ENCODE measurements at regions not wholly inside any gene's neighbourhood (a gene's known extent, or its start where the extent isn't known, plus 50 kb on each side); places are given as distances from the start of the nearest gene placed in this dataset.

DNA sequence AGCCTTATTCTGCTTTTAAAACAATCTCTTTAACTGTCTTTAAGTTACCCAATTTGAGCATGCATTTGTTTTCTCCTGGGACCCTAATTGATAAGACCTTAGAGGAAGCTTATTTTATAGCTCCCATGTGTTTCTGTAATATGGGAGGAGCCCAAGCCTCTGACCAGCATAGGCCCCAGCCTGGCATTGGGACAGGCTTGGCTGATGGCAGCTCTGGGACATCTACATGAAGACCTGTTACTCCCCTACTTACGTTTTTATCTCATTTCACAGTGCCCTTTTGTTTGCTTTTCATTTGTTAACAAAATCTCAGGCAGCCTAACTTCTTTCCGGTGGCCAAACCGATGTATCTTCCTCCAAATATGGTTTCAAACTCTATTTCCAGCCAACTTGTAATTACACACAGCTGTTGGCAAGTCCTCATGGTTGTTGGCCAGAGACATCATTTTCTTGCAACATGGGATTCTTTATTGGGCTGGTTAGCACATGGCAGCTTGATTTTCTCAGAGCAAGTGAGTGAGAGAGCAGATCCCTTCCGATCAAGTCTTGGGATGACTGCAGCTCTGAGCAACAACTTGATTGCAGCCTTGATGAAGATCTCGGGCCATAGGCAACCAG lies 1117.5 kb downstream of the AACS start:
- DNase-seq: no peak
- Histone ChIP-seq H4K20me1 (ENCODE audit: control insufficient read depth, insufficient read depth, low read length, poor library complexity, severe bottlenecking) (no peaks in the 10 kb centered on the region), H3K9ac (ENCODE audit: low read length) (no peak overlapping the region), H3K36me3 (replicated peaks in 1 of 2; ENCODE audit: control extremely low read depth in 1 of 2, control insufficient read depth in 1 of 2, extremely low read depth in 1 of 2, insufficient read depth in 2 of 2, low read length in 1 of 2) (no peaks in the 10 kb centered on the region), H3K9me3 (ENCODE audit: control extremely low read depth in 1 of 3, control insufficient read depth in 2 of 3, insufficient read depth in 1 of 3, low read length in 2 of 3) (peaks cover 0 to 6% (median 0%) of the 10 kb centered on the region in 3 donors), H2AFZ (ENCODE audit: insufficient read depth, low read depth, low read length, poor library complexity, severe bottlenecking) (no peak overlapping the region), H3K4me3 (ENCODE audit: control extremely low read depth in 1 of 5, extremely low read depth in 1 of 5, insufficient read depth in 1 of 5, low read depth in 2 of 5, low read length in 4 of 5) (no peak overlapping the region), H3K27ac (ENCODE audit: low read length in 2 of 2) (no peak overlapping the region), H3K27me3 (replicated peaks in 1 of 4; ENCODE audit: control extremely low read depth in 1 of 4, control insufficient read depth in 3 of 4, insufficient read depth in 4 of 4, low read length in 3 of 4) (no peaks in the 10 kb centered on the region), H3K4me1 (ENCODE audit: control insufficient read depth in 2 of 2, insufficient read depth in 2 of 2, low read length in 2 of 2) (no peaks in the 10 kb centered on the region), H3K79me2 (ENCODE audit: control insufficient read depth, insufficient read depth, low read length) (no peaks in the 10 kb centered on the region), H3K4me2 (replicated peaks; ENCODE audit: low read depth, low read length, poor library complexity, severe bottlenecking) (no peak overlapping the region)
- no peak overlapping the region for H3K4me3 Mint-ChIP-seq
- peaks cover 3% of the 10 kb centered on the region for H3K9me3 Mint-ChIP-seq (ENCODE audit: insufficient read depth)
- no peak overlapping the region for H3K27ac Mint-ChIP-seq
- H3K4me1 Mint-ChIP-seq: no peaks in the 10 kb centered on the region
- POLR2A ChIA-PET: no interaction called here
- CTCF ChIA-PET: interaction anchor here (0.6 kb wide), 1 partner anchor 666 kb away, joined by 3 read pairs; no protein-coding TSS in a partner anchor
- ATAC-seq (ENCODE audit: low read depth): no peak
- TF ChIP-seq EZH2 (IDR thresholded peaks at IDR 0.05; ENCODE audit: borderline replicate concordance, insufficient read depth, low read depth, low read length, poor library complexity, severe bottlenecking): no peak
- TF ChIP-seq, protein P1, sequence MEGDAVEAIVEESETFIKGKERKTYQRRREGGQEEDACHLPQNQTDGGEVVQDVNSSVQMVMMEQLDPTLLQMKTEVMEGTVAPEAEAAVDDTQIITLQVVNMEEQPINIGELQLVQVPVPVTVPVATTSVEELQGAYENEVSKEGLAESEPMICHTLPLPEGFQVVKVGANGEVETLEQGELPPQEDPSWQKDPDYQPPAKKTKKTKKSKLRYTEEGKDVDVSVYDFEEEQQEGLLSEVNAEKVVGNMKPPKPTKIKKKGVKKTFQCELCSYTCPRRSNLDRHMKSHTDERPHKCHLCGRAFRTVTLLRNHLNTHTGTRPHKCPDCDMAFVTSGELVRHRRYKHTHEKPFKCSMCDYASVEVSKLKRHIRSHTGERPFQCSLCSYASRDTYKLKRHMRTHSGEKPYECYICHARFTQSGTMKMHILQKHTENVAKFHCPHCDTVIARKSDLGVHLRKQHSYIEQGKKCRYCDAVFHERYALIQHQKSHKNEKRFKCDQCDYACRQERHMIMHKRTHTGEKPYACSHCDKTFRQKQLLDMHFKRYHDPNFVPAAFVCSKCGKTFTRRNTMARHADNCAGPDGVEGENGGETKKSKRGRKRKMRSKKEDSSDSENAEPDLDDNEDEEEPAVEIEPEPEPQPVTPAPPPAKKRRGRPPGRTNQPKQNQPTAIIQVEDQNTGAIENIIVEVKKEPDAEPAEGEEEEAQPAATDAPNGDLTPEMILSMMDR (IDR thresholded peaks at IDR 0.05): no peak
- WGBS (ENCODE audit: insufficient coverage): 93% methylated on average over 5 of the region's 5 CpGs
- intact Hi-C loops (cut with micrococcal nuclease): no loop called here
- no peaks in the 10 kb centered on the region for H3K27me3 Mint-ChIP-seq

DNA sequence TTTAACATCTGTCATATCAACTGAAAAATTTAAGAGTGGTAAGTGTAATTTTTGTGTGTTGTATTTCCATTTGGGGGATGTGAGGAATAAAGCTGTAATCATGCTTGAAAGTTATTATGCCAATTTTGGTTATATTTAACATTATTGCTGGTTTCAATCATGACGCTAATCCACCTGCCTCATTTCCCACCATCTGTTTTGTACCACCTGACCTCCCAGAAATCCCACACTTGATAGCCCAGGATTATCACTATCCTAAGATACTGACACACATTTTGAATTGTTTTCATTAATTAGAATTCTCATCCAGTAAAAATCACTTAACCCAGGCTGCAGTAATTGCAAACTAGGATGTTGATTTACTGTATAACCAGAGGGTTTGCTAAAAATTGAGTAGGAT lies 1119.8 kb downstream of the AACS start:
- ChIA-PET CTCF (no interaction called here), POLR2A (no interaction called here)
- H3K4me3 Mint-ChIP-seq: no peak overlapping the region
- no peaks in the 10 kb centered on the region for H3K27me3 ChIP-seq (replicated peaks in 1 of 4; ENCODE audit: control extremely low read depth in 1 of 4, control insufficient read depth in 3 of 4, insufficient read depth in 4 of 4, low read length in 3 of 4)
- H3K4me1 ChIP-seq (ENCODE audit: control insufficient read depth in 2 of 2, insufficient read depth in 2 of 2, low read length in 2 of 2): no peaks in the 10 kb centered on the region
- peaks cover 3% of the 10 kb centered on the region for H3K9me3 Mint-ChIP-seq (ENCODE audit: insufficient read depth)
- H3K4me3 ChIP-seq (ENCODE audit: control extremely low read depth in 1 of 5, extremely low read depth in 1 of 5, insufficient read depth in 1 of 5, low read depth in 2 of 5, low read length in 4 of 5): no peak overlapping the region
- no peak for DNase-seq
- no peaks in the 10 kb centered on the region for H3K79me2 ChIP-seq (ENCODE audit: control insufficient read depth, insufficient read depth, low read length)
- ATAC-seq (ENCODE audit: low read depth): no peak
- 100% methylated on average over 1 of the region's 1 CpG for WGBS (ENCODE audit: insufficient coverage)
- no peaks in the 10 kb centered on the region for H3K36me3 ChIP-seq (replicated peaks in 1 of 2; ENCODE audit: control extremely low read depth in 1 of 2, control insufficient read depth in 1 of 2, extremely low read depth in 1 of 2, insufficient read depth in 2 of 2, low read length in 1 of 2)
- H3K27ac ChIP-seq (ENCODE audit: low read length in 2 of 2): no peak overlapping the region
- H3K9me3 ChIP-seq (ENCODE audit: control extremely low read depth in 1 of 3, control insufficient read depth in 2 of 3, insufficient read depth in 1 of 3, low read length in 2 of 3): peaks cover 0 to 6% (median 0%) of the 10 kb centered on the region in 3 donors
- H2AFZ ChIP-seq (ENCODE audit: insufficient read depth, low read depth, low read length, poor library complexity, severe bottlenecking): no peak overlapping the region
- no peaks in the 10 kb centered on the region for H4K20me1 ChIP-seq (ENCODE audit: control insufficient read depth, insufficient read depth, low read length, poor library complexity, severe bottlenecking)
- H3K27ac Mint-ChIP-seq: no peak overlapping the region
- no peaks in the 10 kb centered on the region for H3K4me1 Mint-ChIP-seq
- intact Hi-C loops (cut with micrococcal nuclease): no loop called here
- no peak overlapping the region for H3K9ac ChIP-seq (ENCODE audit: low read length)
- H3K4me2 ChIP-seq (replicated peaks; ENCODE audit: low read depth, low read length, poor library complexity, severe bottlenecking): no peak overlapping the region
- TF ChIP-seq EZH2 (IDR thresholded peaks at IDR 0.05; ENCODE audit: borderline replicate concordance, insufficient read depth, low read depth, low read length, poor library complexity, severe bottlenecking): no peak
- TF ChIP-seq, protein P1 (IDR thresholded peaks at IDR 0.05): no peak
- H3K27me3 Mint-ChIP-seq: peaks cover 8% of the 10 kb centered on the region

All from B cell (primary cell).